Endothelial cell of umbilical vein (primary cell): ENCODE measurements at regions not wholly inside any gene's neighbourhood (a gene's known extent, or its start where the extent isn't known, plus 50 kb on each side); places are given as distances from the start of the nearest gene placed in this dataset.

Source experiments
- BruUV-seq: library from RNA; stranded (reverse); fragments of 400-500 nt; replicated peaks from 2 replicates; lab custom pipeline; 2021; lab: Mats Ljungman, UMichigan
- CTCF ChIA-PET: fragments of 300-600, 350-600 bp; sonication (Branson Sonifier 250); formaldehyde crosslinking; loops from one replicate; lab custom pipeline; 2021; ENCODE audit warnings: antibody characterized with exemption, inconsistent platforms; lab: Charles Lee
- POLR2A ChIA-PET: fragments of 300-600, 350-600 bp; sonication (Branson Sonifier 250); formaldehyde crosslinking; loops from one replicate; lab custom pipeline; 2021; ENCODE audit warnings: antibody characterized with exemption, inconsistent platforms; lab: Charles Lee
- DNase-seq: peaks from one replicate; pipeline ENCODE4 v3.0.0-alpha.2; 2011; ENCODE audit warnings: low read depth, low spot score
- FAIRE-seq: peaks from 2 replicates; lab custom pipeline; 2011; peaks lifted over from hg19 to GRCh38; lab: Jason Lieb, UNC
- H2AFZ ChIP-seq: 2 replicates; pipeline ENCODE4 v1.6.0; 2012; ENCODE audit warnings: low read depth, low read length, control low read depth, inconsistent platforms
- H3K27ac ChIP-seq: 2 replicates; pipeline ENCODE4 v1.5.1; 2011; ENCODE audit warnings: low read depth, mild to moderate bottlenecking, control low read depth, low read length, moderate library complexity; ENCODE audit not compliant: insufficient read depth
- H3K27me3 ChIP-seq, 2 experiments: 2 replicates each; pipeline versions ENCODE4 v1.6.0 to v1.6.1; 2011; ENCODE audit warnings: low read length in 2 of 2, mixed read lengths in 1 of 2; ENCODE audit not compliant: control insufficient read depth in 2 of 2, insufficient read depth in 2 of 2
- H3K36me3 ChIP-seq, 2 experiments: 2 replicates in 1 of 2; 3 replicates in 1 of 2; pipeline ENCODE4 v1.5.1; 2011; ENCODE audit warnings: low read length in 2 of 2, mild to moderate bottlenecking in 1 of 2, moderate library complexity in 1 of 2; ENCODE audit not compliant: control insufficient read depth in 2 of 2, insufficient read depth in 2 of 2; ENCODE audit errors: extremely low read depth in 1 of 2
- H3K4me1 ChIP-seq: 3 replicates; pipeline ENCODE4 v1.5.1; 2011; ENCODE audit warnings: mild to moderate bottlenecking, low read length; ENCODE audit not compliant: control insufficient read depth, insufficient read depth; ENCODE audit errors: extremely low read depth
- H3K4me2 ChIP-seq: 2 replicates; pipeline ENCODE4 v1.6.1; 2011; ENCODE audit warnings: low read length, control low read depth, mixed read lengths; ENCODE audit not compliant: insufficient read depth
- H3K4me3 ChIP-seq, 3 experiments: fragments of 200-600 bp in 1 of 3; sonication (generic), shearing (Covaris generic) in 1 of 3; replicated peaks in 1 of 3; 2 replicates each; pipeline ENCODE4 v1.5.1; 2011 to 2016; ENCODE audit warnings: control low read depth in 3 of 3, low read length in 3 of 3, mild to moderate bottlenecking in 2 of 3, inconsistent platforms in 1 of 3, low read depth in 1 of 3, moderate library complexity in 1 of 3; ENCODE audit not compliant: insufficient read depth in 1 of 3
- H3K79me2 ChIP-seq: 2 replicates; pipeline ENCODE4 v1.6.0; 2012; ENCODE audit warnings: low read length, inconsistent platforms; ENCODE audit not compliant: control insufficient read depth, insufficient read depth
- H3K9ac ChIP-seq: replicated peaks from 2 replicates; pipeline ENCODE3; 2011; ENCODE audit warnings: low read length, control low read depth; ENCODE audit not compliant: insufficient read depth; ENCODE audit errors: extremely low read depth
- H3K9me1 ChIP-seq: replicated peaks from 3 replicates; pipeline ENCODE4 v1.6.0; 2011; ENCODE audit warnings: mild to moderate bottlenecking, low read length; ENCODE audit not compliant: control insufficient read depth, insufficient read depth; ENCODE audit errors: extremely low read depth
- H3K9me3 ChIP-seq: replicated peaks from 2 replicates; pipeline ENCODE4 v1.5.1; 2012; ENCODE audit warnings: low read length, inconsistent platforms; ENCODE audit not compliant: control insufficient read depth, insufficient read depth
- H4K20me1 ChIP-seq: replicated peaks from 2 replicates; pipeline ENCODE3; 2011; ENCODE audit warnings: mild to moderate bottlenecking, low read length; ENCODE audit not compliant: control insufficient read depth, insufficient read depth; ENCODE audit errors: extremely low read depth
- EZH2 ChIP-seq: IDR thresholded peaks from 2 replicates; pipeline ENCODE4 v1.6.1; 2012; ENCODE audit warnings: borderline replicate concordance, low read depth, mild to moderate bottlenecking, moderate library complexity, low read length, inconsistent platforms; ENCODE audit not compliant: severe bottlenecking
- FOS ChIP-seq: IDR thresholded peaks from 2 replicates; pipeline ENCODE4 v1.6.1; 2011; ENCODE audit warnings: mild to moderate bottlenecking, low read length, moderate library complexity, borderline replicate concordance; ENCODE audit not compliant: insufficient read depth
- GATA2 ChIP-seq: IDR thresholded peaks from 2 replicates; pipeline ENCODE4 v1.7.0; 2011; ENCODE audit warnings: low read depth, mild to moderate bottlenecking, moderate library complexity, mixed read lengths, low read length; ENCODE audit not compliant: insufficient read length, insufficient read depth
- JUN ChIP-seq: IDR thresholded peaks from 2 replicates; pipeline ENCODE4 v1.6.1; 2011; ENCODE audit warnings: borderline replicate concordance, low read depth; ENCODE audit not compliant: insufficient read length, insufficient read depth
- MYC ChIP-seq: IDR thresholded peaks from one replicate; pipeline ENCODE4 v1.6.1; 2011; ENCODE audit warnings: mild to moderate bottlenecking, low read depth, low read length
- POLR2A ChIP-seq: IDR thresholded peaks from 2 replicates; pipeline ENCODE4 v1.6.1; 2012; ENCODE audit warnings: low read depth, mild to moderate bottlenecking, control low read depth, low read length
- POLR2AphosphoS5 ChIP-seq: IDR thresholded peaks from 2 replicates; pipeline ENCODE4 v1.6.1; 2012; ENCODE audit warnings: low read depth, mild to moderate bottlenecking, control low read depth, low read length, moderate library complexity; ENCODE audit not compliant: insufficient read depth
- dilution Hi-C: fragments of 300-500 bp; cut with MboI; formaldehyde crosslinking; loops from one replicate; pipeline ENCODE4 v1.15.0; 2019; ENCODE audit warnings: low sequenced_read_pairs; ENCODE audit not compliant: extremely low pct_ligation_motif_present
- intact Hi-C: fragments of 100-400 bp; cut with micrococcal nuclease; formaldehyde crosslinking; loops from one replicate; pipeline ENCODE4 v1.10.0; 2022
- TF ChIP-seq, protein P1 (sequence below): IDR thresholded peaks from 2 replicates; pipeline ENCODE4 v1.6.1; 2011; ENCODE audit not compliant: insufficient read depth, insufficient read length
- TF ChIP-seq, protein P2 (sequence below), 2 donors: IDR thresholded peaks; 1 replicate in 1 of 2; 2 replicates in 1 of 2; pipeline ENCODE4 v1.5.1; 2011; ENCODE audit warnings: low read length in 2 of 2, mild to moderate bottlenecking in 2 of 2, moderate library complexity in 2 of 2, control low read depth in 1 of 2, inconsistent platforms in 1 of 2, low read depth in 1 of 2; ENCODE audit not compliant: insufficient read depth in 1 of 2; ENCODE audit errors: extremely low read depth in 1 of 2

- dilution Hi-C loops, result no loop called here
Observed at GRCh38 chr20:48115502-48115901, 330.2 kb upstream of the SULF2 start.

DNA sequence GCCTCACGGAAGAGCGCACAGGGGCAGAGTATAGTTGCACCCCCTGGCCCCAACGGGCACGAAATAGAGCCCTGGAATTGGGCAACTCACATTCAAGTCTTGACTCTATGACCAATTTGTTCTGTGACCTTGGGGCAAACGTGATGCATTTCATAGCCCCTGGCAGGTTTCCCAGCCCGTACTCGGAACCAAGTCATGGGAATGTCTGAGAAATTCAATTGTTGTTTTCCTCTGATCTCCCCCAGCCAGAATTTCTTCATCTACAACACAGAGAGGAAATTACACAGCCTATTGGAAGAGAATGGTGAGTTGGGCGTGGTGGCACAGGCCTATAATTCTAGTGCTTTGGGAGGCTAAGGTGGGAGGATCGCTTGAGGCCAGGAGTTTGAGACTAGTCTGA, 322.3 kb upstream of the SULF2 start:
- Histone ChIP-seq H3K4me2 (no peak overlapping the region), H3K4me3 (no peak overlapping the region), H3K9me1 (no peaks in the 10 kb centered on the region), H3K36me3 (no peaks in the 10 kb centered on the region), H3K9ac (no peak overlapping the region), H3K9me3 (no peaks in the 10 kb centered on the region), H3K4me1 (no peaks in the 10 kb centered on the region), H3K79me2 (no peaks in the 10 kb centered on the region), H3K27me3 (no peaks in the 10 kb centered on the region), H3K27ac (no peak overlapping the region), H4K20me1 (no peaks in the 10 kb centered on the region), H2AFZ (no peak overlapping the region)
- ChIA-PET CTCF (no interaction called here), POLR2A (no interaction called here)
- no peak for FAIRE-seq
- TF ChIP-seq, protein P1, sequence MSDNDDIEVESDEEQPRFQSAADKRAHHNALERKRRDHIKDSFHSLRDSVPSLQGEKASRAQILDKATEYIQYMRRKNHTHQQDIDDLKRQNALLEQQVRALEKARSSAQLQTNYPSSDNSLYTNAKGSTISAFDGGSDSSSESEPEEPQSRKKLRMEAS, result no peak
- no peak for TF ChIP-seq FOS
- TF ChIP-seq POLR2A, result no peak
- TF ChIP-seq EZH2, result no peak
- TF ChIP-seq MYC, result no peak
- TF ChIP-seq, protein P2, sequence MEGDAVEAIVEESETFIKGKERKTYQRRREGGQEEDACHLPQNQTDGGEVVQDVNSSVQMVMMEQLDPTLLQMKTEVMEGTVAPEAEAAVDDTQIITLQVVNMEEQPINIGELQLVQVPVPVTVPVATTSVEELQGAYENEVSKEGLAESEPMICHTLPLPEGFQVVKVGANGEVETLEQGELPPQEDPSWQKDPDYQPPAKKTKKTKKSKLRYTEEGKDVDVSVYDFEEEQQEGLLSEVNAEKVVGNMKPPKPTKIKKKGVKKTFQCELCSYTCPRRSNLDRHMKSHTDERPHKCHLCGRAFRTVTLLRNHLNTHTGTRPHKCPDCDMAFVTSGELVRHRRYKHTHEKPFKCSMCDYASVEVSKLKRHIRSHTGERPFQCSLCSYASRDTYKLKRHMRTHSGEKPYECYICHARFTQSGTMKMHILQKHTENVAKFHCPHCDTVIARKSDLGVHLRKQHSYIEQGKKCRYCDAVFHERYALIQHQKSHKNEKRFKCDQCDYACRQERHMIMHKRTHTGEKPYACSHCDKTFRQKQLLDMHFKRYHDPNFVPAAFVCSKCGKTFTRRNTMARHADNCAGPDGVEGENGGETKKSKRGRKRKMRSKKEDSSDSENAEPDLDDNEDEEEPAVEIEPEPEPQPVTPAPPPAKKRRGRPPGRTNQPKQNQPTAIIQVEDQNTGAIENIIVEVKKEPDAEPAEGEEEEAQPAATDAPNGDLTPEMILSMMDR (IDR thresholded peaks at IDR 0.05; ENCODE audit: extremely low read depth in 1 of 2, insufficient read depth in 1 of 2, low read depth in 1 of 2, low read length in 2 of 2), result no peak
- TF ChIP-seq GATA2, result no peak
- no peak for TF ChIP-seq POLR2AphosphoS5
- TF ChIP-seq JUN, result no peak
- DNase-seq, result peak; percentile 6
- BruUV-seq, result no TSS peak
- intact Hi-C loops (no loop called here), dilution Hi-C loops (no loop called here)

More at GRCh38 chr20:48115502-48115901, 330.2 kb upstream of the SULF2 start:
- no peaks in the 10 kb centered on the region for H3K9me1 ChIP-seq
- DNase-seq (no peak), FAIRE-seq (no peak)
- H4K20me1 ChIP-seq, result no peaks in the 10 kb centered on the region
- no peak overlapping the region for H3K9ac ChIP-seq
- BruUV-seq, result no TSS peak
- H3K79me2 ChIP-seq, result no peaks in the 10 kb centered on the region
- no peak for TF ChIP-seq FOS
- no peak for TF ChIP-seq POLR2A
- TF ChIP-seq, protein P1, result no peak
- no peak for TF ChIP-seq EZH2
- H3K36me3 ChIP-seq, result no peaks in the 10 kb centered on the region
- intact Hi-C loops, result no loop called here
- H3K4me2 ChIP-seq, result no peak overlapping the region
- H2AFZ ChIP-seq, result no peak overlapping the region
- no peaks in the 10 kb centered on the region for H3K4me1 ChIP-seq
- ChIA-PET CTCF (no interaction called here), POLR2A (no interaction called here)
- H3K27me3 ChIP-seq, result no peaks in the 10 kb centered on the region
- H3K27ac ChIP-seq, result no peak overlapping the region
- H3K4me3 ChIP-seq, result no peak overlapping the region
- H3K9me3 ChIP-seq, result no peaks in the 10 kb centered on the region
